Stimulated activated CD4-positive, alpha-beta T cell treated with anti-CD3 and anti-CD28 coated beads, Interleukin-1b, Interleukin-23, amount 100 ng/mL, for 1 hour (primary cell): ENCODE measurements at regions not wholly inside any gene's neighbourhood (a gene's known extent, or its start where the extent isn't known, plus 50 kb on each side); places are given as distances from the start of the nearest gene placed in this dataset.
A peak's percentile ranks its signal among the peaks of the same experiment; 100 is the strongest.
"Not testable (repeated sequence)": the region's sequence is repeated elsewhere in the genome, so short reads cannot be mapped to it uniquely, and the experiment has no call there.

Source experiments
- DNase-seq, 2 donors: peaks; one replicate each; pipeline ENCODE4 v3.0.0-alpha.2; 2020; ENCODE audit warnings: low read depth in 2 of 2

DNA sequence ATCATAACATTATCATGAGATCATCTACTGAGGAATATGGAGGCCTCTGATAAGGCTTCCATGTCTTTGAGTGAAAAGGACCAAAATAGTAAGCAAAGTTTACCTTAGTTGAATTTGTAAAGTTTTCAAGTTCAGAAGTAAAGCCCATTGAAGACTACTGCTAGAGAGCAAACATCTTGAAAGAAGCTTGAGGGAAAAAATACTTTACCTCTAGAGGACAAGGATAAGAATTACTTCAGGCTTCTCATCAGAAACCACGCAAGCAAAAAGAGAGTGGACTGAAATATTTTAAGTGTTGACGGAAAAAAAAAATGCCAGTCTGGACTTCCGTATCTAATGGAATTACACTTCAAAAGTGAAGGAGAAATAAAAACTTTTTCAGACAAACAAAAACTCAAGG is 114.3 kb downstream of the MPP7 start:
- DNase-seq, result no peak

DNA sequence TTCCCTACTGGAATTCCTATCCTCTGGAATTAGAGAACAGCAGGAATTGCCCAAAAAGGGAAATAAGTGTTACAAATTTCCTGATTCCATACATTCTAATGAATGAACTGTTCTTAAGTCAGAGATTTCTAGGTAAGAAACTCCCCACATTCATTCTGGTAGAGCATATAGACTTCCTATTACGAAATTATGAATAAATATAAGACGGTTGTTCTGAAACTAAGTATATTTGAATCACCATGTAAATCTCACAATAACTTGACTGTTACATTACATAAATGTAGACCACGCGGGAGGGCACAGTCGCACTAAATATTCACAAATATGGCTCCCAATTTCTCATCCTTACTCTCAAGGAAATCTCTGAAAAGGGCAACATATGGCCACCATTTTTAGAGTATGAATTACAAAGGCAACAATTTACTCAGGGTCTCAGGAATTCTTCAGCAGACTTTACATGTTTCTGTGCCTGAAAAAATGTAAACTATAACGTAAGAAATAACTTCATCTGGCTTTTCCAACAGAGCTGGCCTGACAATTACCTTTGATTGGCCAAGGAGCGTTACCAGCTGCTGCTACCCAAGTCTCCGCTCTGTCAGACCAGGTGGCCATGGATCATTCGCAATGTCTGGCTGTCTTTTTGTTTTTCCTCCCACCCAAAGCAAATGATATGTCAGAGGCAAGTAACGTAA is 115.8 kb downstream of the MPP7 start:
- no peak for DNase-seq

GRCh38 chr10:28186461-28186860 is 116.4 kb downstream of the MPP7 start:
- DNase-seq, result no peak

DNA sequence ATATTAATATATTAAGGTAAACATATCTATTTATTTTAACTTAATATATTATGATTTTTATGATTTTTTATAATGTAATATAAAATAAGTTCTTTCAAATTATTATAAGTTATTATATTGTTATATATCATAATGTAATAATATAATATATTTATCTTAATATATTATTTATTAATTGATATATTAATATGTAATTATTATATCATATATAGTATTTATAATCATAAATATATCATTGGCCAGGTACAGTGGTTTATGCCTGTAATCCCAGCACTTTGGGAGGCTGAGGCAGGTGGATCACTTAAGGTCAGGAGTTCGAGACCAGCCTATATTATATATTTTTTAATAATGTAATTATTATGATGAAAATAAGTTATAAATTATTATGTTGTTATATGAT is 118.1 kb downstream of the MPP7 start:
- DNase-seq, result no peak

DNA sequence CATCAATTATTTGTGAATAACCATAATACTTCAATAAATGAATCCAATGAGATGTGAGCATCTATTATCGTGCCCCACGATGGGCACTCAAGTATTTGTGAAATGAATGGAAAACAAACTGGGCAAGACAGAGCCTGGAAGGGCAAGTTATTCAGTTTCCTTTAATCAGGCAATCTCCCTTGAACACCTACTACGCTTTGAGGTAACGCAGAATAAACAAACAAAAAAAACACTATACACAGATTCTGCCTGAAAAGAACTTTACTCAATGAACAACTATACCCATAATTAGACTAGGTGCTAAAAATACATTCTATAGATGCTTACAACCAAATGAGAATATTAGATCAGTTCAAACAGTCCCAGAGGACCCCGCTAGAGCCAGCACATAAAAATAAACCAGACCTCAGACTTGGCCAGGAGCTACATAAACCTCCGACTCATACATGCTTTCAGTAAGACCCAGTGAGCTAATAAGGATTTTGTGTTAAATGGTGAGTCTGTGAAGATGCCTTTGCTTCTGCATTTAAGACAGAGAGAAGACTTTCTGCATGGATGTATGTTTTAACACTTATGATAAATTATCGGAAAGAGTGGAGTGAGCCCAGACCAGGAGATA is 121.3 kb downstream of the MPP7 start:
- DNase-seq, result no peak

DNA sequence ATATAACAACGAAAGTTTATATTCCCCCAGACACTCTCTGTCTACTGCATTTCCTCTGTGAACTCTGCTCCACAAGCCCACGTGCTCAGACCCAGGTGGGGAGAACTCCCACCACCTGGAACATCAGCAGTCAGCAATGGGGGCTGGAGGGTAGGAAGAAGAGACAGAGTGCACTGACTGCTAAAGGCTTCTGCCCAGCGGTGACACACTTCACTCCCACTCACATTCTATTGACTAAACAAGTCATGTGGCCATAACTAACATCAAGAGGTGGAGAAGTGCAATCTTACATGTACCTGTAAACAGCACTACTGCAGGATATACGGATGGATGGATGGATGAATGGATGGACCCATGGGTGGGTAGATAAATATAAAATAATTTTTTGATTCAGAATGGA is 122.2 kb downstream of the MPP7 start:
- DNase-seq, result no peak

DNA sequence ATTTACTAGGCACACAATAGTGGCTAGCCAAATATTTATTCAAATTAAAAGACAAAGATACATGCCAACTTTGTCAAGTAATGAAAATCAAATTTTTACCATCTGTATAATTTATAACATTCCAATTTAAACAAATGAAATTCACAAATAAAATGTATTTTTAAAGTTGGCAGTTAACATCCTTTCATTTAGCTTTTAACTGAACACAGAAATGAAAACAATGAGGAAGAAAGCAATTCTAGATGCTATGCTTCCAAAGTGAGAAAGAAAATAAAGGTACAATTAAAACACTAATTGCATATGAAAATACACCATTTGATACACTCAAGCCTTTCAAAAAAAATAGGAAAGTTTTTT is 123.1 kb downstream of the MPP7 start:
- no peak for DNase-seq

DNA sequence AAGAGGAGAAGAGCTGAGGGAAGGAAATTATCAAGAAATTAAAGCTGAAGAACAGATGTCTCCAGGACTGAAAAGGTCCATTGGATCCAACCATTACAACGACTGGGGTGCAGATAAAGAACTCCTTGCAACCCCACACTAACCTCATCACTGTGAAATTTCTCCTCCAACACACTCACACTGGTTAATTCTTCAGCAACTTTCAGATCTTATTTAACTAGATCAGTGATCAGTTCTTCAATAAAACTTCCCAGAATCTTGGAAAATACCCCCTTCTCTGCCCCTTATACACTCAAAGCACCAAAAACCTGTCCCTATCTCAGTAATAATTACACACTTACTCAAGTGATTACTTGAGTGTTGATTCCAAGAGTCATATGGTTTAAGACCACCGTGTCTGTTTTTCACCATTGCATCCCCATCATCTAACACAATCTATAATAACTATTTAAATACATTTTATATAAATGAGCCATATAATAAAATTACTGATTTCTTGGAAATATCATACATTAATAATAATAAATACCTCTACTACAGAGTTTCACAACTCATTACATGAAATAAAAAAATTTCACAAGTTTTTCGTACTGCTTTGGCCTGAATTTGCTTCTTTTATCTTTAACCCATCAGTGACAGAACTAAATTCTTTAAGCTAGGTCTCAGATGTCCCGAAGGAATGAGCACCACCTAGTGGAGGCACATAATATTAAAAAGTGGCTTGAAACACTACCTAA is 123.7 kb downstream of the MPP7 start:
- DNase-seq, result peak in 1 of 2 donors; percentile 5

- no peak for DNase-seq
Measured at GRCh38 chr10:28177944-28178637, 124.8 kb downstream of the MPP7 start.

DNA sequence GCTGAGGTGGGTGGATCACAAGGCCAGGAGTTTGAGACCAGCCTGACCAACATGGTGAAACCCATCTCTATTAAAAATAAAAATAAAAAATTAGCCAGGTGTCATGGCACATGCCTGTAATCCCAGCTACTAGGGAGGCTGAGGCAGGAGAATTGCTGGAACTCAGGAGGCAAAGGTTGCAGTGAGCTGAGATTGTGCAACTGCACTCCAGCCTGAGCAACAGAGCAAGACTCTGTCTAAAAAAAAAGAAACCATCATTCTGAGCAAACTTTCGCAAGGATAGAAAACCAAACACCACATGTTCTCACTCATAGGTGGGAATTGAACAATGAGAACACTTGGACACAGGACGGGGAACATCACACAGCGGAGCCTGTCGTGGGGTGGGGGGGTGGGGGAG is 126.4 kb downstream of the MPP7 start:
- not testable (repeated sequence) for DNase-seq

- DNase-seq, result no peak
Measured at GRCh38 chr10:28172223-28172610, 130.6 kb downstream of the MPP7 start.

DNA sequence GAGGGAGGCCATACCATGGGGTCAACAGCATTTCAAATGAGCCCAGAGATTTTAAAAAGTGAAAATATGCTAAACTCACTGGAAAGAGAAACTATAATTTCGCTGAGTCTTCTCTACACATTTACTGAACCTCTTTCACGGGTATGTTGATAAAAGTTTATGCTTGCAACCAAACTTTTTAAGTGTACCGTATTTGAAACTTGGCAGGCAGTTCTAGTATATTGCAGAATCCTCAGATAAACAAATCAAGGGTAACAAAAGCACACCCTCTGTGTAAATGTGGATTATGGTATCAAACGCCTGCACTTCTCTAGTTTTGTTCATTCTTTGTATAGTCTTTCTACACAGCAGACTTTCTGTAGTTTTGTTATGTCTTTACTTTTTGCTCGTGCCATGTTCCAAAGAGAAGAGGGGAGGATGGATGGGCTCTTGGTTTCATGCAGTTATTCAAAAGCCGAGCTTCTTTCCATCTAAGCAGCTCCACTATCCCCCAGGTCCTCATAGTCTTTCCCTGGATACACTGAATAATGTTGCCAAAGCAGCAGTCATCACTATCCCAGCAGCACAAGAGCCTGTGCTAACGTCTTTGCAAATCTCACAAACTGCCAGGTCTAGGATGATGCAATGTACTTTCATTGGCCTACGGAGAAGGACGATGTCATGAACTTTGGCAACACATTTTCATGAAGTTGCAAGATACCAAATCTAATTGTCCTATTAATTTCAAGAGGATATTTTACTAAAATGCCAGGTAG is 131.2 kb downstream of the MPP7 start:
- no peak for DNase-seq

DNA sequence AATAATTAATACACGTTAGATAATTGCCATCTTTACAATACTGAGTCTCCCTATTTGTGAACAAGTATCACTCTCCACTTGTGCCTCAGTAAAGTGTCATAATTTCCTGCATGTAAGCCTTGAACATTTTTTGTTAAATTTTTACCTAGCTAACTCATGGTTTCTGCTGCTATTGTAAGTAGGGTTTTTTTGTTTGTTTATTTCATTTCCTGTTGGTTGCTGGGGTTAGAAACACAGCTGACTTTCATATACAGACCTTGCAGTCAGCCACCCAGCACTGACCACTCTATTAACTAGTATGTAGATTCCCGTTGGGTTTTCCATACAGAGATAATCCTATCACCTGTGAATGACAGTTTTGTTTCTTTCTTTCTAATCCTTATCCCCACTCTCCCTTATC is 133.3 kb downstream of the MPP7 start:
- DNase-seq, result no peak

DNA sequence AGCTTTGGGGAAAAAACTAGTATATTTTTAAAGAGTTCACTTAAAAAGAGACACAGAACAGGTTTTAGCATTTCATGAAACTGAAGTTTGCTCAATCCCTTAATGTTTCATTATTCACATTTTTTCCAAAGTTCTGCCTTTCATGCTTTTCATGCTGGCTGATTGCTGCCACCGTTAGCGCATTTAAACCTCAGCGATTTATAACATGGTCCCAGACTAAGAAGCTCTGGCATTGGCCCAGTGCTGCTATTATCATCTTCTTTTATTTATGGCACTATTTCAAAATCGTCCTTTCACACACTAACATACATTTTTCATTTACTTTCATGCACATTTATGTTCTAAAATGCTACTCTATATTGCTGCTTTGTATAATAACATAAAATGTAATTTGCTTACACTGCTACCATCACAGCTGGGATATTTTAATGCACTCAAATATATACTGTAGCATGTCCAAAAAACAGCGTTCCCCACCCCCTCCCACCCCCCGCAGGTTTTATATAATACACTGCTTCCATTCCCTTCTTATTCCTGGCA is 141.9 kb downstream of the MPP7 start:
- DNase-seq, result no peak

DNA sequence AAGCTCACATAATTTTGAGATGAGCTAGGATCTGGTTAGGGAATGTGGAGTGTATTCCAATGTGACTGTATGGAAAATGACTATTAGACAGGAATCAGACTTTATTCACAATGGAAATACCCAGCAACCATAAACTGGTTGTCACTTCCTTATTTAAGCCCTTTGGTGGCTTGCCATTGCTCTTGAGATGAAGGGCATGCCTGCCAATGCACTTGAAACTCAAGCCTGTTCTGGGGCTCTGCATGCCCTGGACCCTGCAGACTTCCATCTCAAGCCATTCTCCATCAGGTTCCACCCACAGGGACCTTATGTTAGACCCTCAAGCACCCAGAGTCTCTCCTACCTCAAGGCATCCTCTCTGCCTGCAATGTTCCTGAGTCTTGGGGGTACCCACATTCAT is 145.5 kb downstream of the MPP7 start:
- DNase-seq, result no peak

GRCh38 chr10:28155726-28156125 is 147.1 kb downstream of the MPP7 start:
- DNase-seq, result no peak

DNA sequence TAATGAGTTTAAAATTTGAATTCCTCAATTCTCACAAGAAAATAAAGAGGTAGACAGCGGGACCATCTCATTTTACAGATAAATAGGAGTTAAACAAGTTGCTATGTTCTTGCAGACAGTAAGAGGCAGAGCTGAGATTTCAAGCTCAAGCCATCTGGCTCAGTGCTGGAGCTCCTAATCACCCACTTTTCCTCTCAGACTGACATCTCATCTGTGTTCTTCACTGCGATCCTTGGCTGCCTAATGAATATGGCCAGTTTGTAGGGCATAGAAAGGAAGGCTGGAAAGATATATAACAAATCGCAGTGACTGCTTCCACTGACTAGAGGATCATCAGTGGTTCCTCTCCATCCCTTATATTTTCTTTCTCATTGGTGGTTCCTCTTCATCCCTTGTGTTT is 151.2 kb downstream of the MPP7 start:
- DNase-seq, result no peak

DNA sequence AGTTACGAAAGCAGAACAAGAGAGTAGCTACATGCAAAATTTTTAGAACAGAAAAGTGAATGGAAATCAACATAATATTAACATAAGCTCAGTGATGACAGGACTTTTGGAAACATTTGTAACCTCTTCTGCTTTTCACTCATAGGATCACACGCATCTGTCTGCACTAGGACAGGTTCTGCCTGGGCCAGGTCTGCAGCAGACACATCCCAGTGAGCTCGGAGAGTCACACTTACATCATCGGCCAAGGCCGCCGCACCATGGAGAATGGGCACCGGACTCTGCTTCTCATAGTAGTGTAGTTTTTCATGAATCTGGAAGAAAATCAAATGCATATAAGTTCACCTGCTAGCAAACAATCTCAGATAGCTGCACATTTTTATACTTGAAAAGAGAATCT is 150.9 kb upstream of the ODAD2 start:
- no peak for DNase-seq

GRCh38 chr10:28147706-28148105 is 148.8 kb upstream of the ODAD2 start:
- no peak for DNase-seq

- DNase-seq, result no peak
Measured at GRCh38 chr10:28139138-28139537, 140.3 kb upstream of the ODAD2 start.
